GM12878 (cell line): ENCODE measurements at regions not wholly inside any gene's neighbourhood (a gene's known extent, or its start where the extent isn't known, plus 50 kb on each side); places are given as distances from the start of the nearest gene placed in this dataset.

Source experiments
- ATAC-seq: fragments of 200-7000 bp; cut with Tn5 transposase; 3 replicates; pipeline ENCODE4 v1.9.1; 2020; ENCODE audit warnings: mild to moderate bottlenecking, moderate library complexity
- BruUV-seq: library from RNA; stranded (reverse); fragments of 400-500 nt; replicated peaks from 2 replicates; lab custom pipeline; 2021; lab: Mats Ljungman, UMichigan
- CTCF ChIA-PET: fragments of 300-600 bp; sonication (Branson Sonifier 250); formaldehyde crosslinking; extraction: SDS; loops from one replicate; lab custom pipeline; 2021; ENCODE audit warnings: inconsistent platforms; lab: Yijun Ruan, JAX
- POLR2A ChIA-PET: fragments of 350-600 bp; formaldehyde crosslinking; extraction: SDS; loops from one replicate; lab custom pipeline; 2021; ENCODE audit warnings: inconsistent platforms; lab: Charles Lee
- RAD21 ChIA-PET: fragments of 300-600 bp; sonication (Branson Sonifier 250); formaldehyde crosslinking; loops from one replicate; lab custom pipeline; 2023; ENCODE audit warnings: antibody characterized with exemption; ENCODE audit not compliant: unreplicated experiment; lab: Charles Lee
- SMC1A ChIA-PET: fragments of 300-600 bp; sonication (Branson Sonifier 250); formaldehyde crosslinking; loops from one replicate; lab custom pipeline; 2023; ENCODE audit not compliant: unreplicated experiment, uncharacterized antibody; lab: Charles Lee
- DNase-seq: peaks from one replicate; pipeline ENCODE4 v3.0.0-alpha.2; 2011; ENCODE audit warnings: low read depth, low spot score
- FAIRE-seq: peaks from 3 replicates; lab custom pipeline; 2011; peaks lifted over from hg19 to GRCh38; lab: Jason Lieb, UNC
- H2AFZ ChIP-seq: 2 replicates; pipeline ENCODE4 v1.6.0; 2011; ENCODE audit warnings: low read depth, low read length, control low read depth; ENCODE audit not compliant: control insufficient read depth
- H3K27ac ChIP-seq: 2 replicates; pipeline ENCODE4 v1.5.1; 2011; ENCODE audit warnings: control low read depth; ENCODE audit not compliant: control insufficient read depth, insufficient read depth
- H3K27me3 ChIP-seq, 2 experiments: replicated peaks in 1 of 2; 2 replicates each; pipeline versions ENCODE4 v1.6.0 to v1.6.1; 2011; ENCODE audit warnings: low read length in 1 of 2; ENCODE audit not compliant: control insufficient read depth in 2 of 2, insufficient read depth in 2 of 2
- H3K36me3 ChIP-seq, 2 experiments: 2 replicates each; pipeline ENCODE4 v1.5.1; 2011; ENCODE audit warnings: low read length in 1 of 2; ENCODE audit not compliant: control insufficient read depth in 2 of 2, insufficient read depth in 2 of 2
- H3K4me1 ChIP-seq: 2 replicates; pipeline ENCODE4 v1.6.1; 2011; ENCODE audit warnings: mild to moderate bottlenecking, low read length, moderate library complexity, mixed read lengths; ENCODE audit not compliant: control insufficient read depth, insufficient read depth
- H3K4me2 ChIP-seq: 2 replicates; pipeline ENCODE4 v1.6.0; 2011; ENCODE audit warnings: control low read depth; ENCODE audit not compliant: control insufficient read depth, insufficient read depth
- H3K4me3 ChIP-seq: fragments of 200-600 bp; sonication (generic); 2 replicates; pipeline ENCODE4 v1.5.1; 2016
- H3K79me2 ChIP-seq: 2 replicates; pipeline ENCODE4 v1.6.0; 2011; ENCODE audit warnings: low read length; ENCODE audit not compliant: control insufficient read depth, insufficient read depth
- H3K9ac ChIP-seq: 2 replicates; pipeline ENCODE4 v1.8.0; 2011; ENCODE audit warnings: low read length, control low read depth, mixed read lengths; ENCODE audit not compliant: control insufficient read depth, insufficient read depth
- H3K9me3 ChIP-seq: replicated peaks from 3 replicates; pipeline ENCODE4 v1.5.1; 2011; ENCODE audit warnings: mild to moderate bottlenecking, low read length; ENCODE audit not compliant: control insufficient read depth, insufficient read depth
- H4K20me1 ChIP-seq: 2 replicates; pipeline ENCODE4 v1.6.0; 2011; ENCODE audit not compliant: control insufficient read depth, insufficient read depth
- ATF3 ChIP-seq: IDR thresholded peaks from 2 replicates; pipeline ENCODE4 v1.6.1; 2011; ENCODE audit warnings: low read depth, mild to moderate bottlenecking, low read length, moderate library complexity, borderline replicate concordance; ENCODE audit errors: extremely low read depth
- CHD1 ChIP-seq: IDR thresholded peaks from 2 replicates; pipeline ENCODE4 v1.6.1; 2012; ENCODE audit warnings: low read depth, low read length, improper control_type of control experiment
- CREB1 ChIP-seq: IDR thresholded peaks from 2 replicates; pipeline ENCODE4 v1.6.1; 2012; ENCODE audit warnings: low read depth, mild to moderate bottlenecking, inconsistent platforms
- ESRRA ChIP-seq: IDR thresholded peaks from 2 replicates; pipeline ENCODE4 v1.6.1; 2012; ENCODE audit warnings: mild to moderate bottlenecking, low read length, improper control_type of control experiment
- GABPA ChIP-seq: IDR thresholded peaks from 2 replicates; pipeline ENCODE4 v1.6.1; 2014; ENCODE audit warnings: antibody characterized with exemption, low read depth, mild to moderate bottlenecking, inconsistent platforms
- HDGF ChIP-seq: fragments of 450-650 bp; IDR thresholded peaks from 2 replicates; pipeline ENCODE4 v1.6.1; 2016; ENCODE audit warnings: antibody characterized with exemption
- IKZF2 ChIP-seq, 2 experiments: fragments of 450-650 bp; IDR thresholded peaks; 2 replicates each; pipeline ENCODE4 v1.6.1; 2017; ENCODE audit warnings: mild to moderate bottlenecking in 2 of 2, moderate library complexity in 2 of 2
- JUND ChIP-seq: IDR thresholded peaks from 2 replicates; pipeline ENCODE4 v1.6.1; 2012; ENCODE audit warnings: low read depth, mild to moderate bottlenecking, low read length, improper control_type of control experiment, moderate library complexity
- KAT2A ChIP-seq: conservative IDR thresholded peaks from 2 replicates; pipeline ENCODE4 v1.6.1; 2011; ENCODE audit warnings: low read depth, low read length; ENCODE audit not compliant: control insufficient read depth
- MTA2 ChIP-seq: fragments of 450-650 bp; IDR thresholded peaks from 2 replicates; pipeline ENCODE4 v1.6.1; 2016; ENCODE audit warnings: low read depth, mild to moderate bottlenecking, moderate library complexity
- NR2C1 ChIP-seq: fragments of 450-650 bp; IDR thresholded peaks from 2 replicates; pipeline ENCODE4 v1.6.1; 2017; ENCODE audit warnings: antibody characterized with exemption, mild to moderate bottlenecking, moderate library complexity
- PAX5 ChIP-seq: IDR thresholded peaks from 2 replicates; pipeline ENCODE4 v1.6.1; 2011; ENCODE audit warnings: low read depth, low read length, borderline replicate concordance
- POLR2AphosphoS2 ChIP-seq: IDR thresholded peaks from 2 replicates; pipeline ENCODE4 v1.6.1; 2011; ENCODE audit warnings: low read depth, mild to moderate bottlenecking, low read length, improper control_type of control experiment, moderate library complexity
- RBBP5 ChIP-seq: fragments of 200-600 bp; sonication (generic); conservative IDR thresholded peaks from 2 replicates; pipeline ENCODE4 v1.6.1; 2016
- RFX5 ChIP-seq: IDR thresholded peaks from 2 replicates; pipeline ENCODE4 v1.6.1; 2011; ENCODE audit warnings: low read depth, low read length, improper control_type of control experiment
- SP1 ChIP-seq: IDR thresholded peaks from one replicate; pipeline ENCODE4 v1.6.1; 2011; ENCODE audit warnings: low read depth, low read length
- TARDBP ChIP-seq: IDR thresholded peaks from 2 replicates; pipeline ENCODE4 v1.6.1; 2016; ENCODE audit warnings: borderline replicate concordance
- ZNF207 ChIP-seq: fragments of 450-650 bp; IDR thresholded peaks from 2 replicates; pipeline ENCODE4 v1.6.1; 2014; ENCODE audit warnings: antibody characterized with exemption, mild to moderate bottlenecking, borderline replicate concordance
- ZNF217 ChIP-seq: fragments of 450-650 bp; IDR thresholded peaks from 2 replicates; pipeline ENCODE4 v1.6.1; 2017; ENCODE audit warnings: antibody characterized with exemption, mild to moderate bottlenecking
- WGBS: methylation state at CpG from one replicate; pipeline ENCODE4 v1.1.6; 2016; ENCODE audit warnings: low lambda C conversion rate; ENCODE audit not compliant: insufficient replicate concordance, insufficient coverage; ENCODE audit errors: missing lambda C conversion rate; 5-methylcytosine and 5-hydroxymethylcytosine counted together
- in situ Hi-C: fragments of 300-500 bp; cut with MboI; formaldehyde crosslinking; loops from 9 replicates; pipeline ENCODE4 v1.14.3; 2018; ENCODE audit warnings: mixed read lengths
- intact Hi-C: fragments of 100-400 bp; cut with micrococcal nuclease; formaldehyde crosslinking; loops from one replicate; pipeline ENCODE4 v1.14.2; 2022; ENCODE audit not compliant: unreplicated experiment
- TF ChIP-seq, protein P1 (sequence below): IDR thresholded peaks from 2 replicates; pipeline ENCODE4 v1.6.1; 2011; ENCODE audit warnings: low read depth, low read length, improper control_type of control experiment, borderline replicate concordance

DNA sequence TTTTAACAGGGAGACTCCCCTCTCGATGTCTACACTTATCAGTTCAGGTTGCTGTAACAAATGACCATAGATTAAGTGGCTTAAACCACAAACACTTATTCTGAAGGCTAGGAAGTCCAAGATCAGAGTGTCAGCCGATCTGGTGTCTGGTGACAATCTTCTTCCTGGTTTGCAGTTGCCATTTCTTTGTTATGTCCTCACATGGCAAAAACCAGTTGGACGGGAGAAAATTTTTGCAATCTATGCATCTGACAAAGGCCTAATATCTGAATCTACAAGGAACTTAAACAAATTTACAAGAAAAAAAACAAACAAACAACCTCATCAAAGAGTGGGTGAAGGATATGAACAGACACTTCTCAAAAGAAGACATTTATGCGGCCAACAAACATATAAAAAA is 116.9 kb upstream of the FOXB1 start:
- Histone ChIP-seq H3K27ac (no peak overlapping the region), H3K4me1 (no peaks in the 10 kb centered on the region), H3K4me3 (no peak overlapping the region), H3K9ac (no peak overlapping the region), H4K20me1 (no peaks in the 10 kb centered on the region), H2AFZ (no peak overlapping the region), H3K79me2 (no peaks in the 10 kb centered on the region), H3K36me3 (no peaks in the 10 kb centered on the region), H3K4me2 (no peak overlapping the region), H3K9me3 (no peaks in the 10 kb centered on the region), H3K27me3 (peaks cover 0 to 4% of the 10 kb centered on the region in 2 experiments; a peak in 2 of 4 replicates)
- SMC1A ChIA-PET = no interaction called here
- no peak for TF ChIP-seq MTA2
- TF ChIP-seq CHD1 = no peak
- TF ChIP-seq RFX5 = no peak
- TF ChIP-seq RBBP5 = no peak
- no peak for TF ChIP-seq TARDBP
- no peak for TF ChIP-seq HDGF
- TF ChIP-seq JUND = no peak
- TF ChIP-seq SP1 = no peak
- TF ChIP-seq GABPA = no peak
- intact Hi-C loops = no loop called here
- RAD21 ChIA-PET = no interaction called here
- ATAC-seq (no peak), DNase-seq (no peak), FAIRE-seq (no peak)
- in situ Hi-C loops = no loop called here
- no TSS peak for BruUV-seq
- CTCF ChIA-PET = no interaction called here
- 47% methylated on average over 4 of the region's 4 CpGs for WGBS
- POLR2A ChIA-PET = no interaction called here

- ChIA-PET CTCF (no interaction called here), POLR2A (no interaction called here), SMC1A (no interaction called here), RAD21 (no interaction called here)
- BruUV-seq = no TSS peak
- intact Hi-C loops = no loop called here
- ATAC-seq (no peak), FAIRE-seq (no peak), DNase-seq (no peak)
- Histone ChIP-seq H3K9me3 (no peaks in the 10 kb centered on the region), H4K20me1 (no peaks in the 10 kb centered on the region), H3K9ac (no peak overlapping the region), H3K27ac (no peak overlapping the region), H3K79me2 (no peaks in the 10 kb centered on the region), H3K36me3 (no peaks in the 10 kb centered on the region), H2AFZ (no peak overlapping the region), H3K4me2 (no peak overlapping the region), H3K4me3 (no peak overlapping the region), H3K27me3 (peaks cover 0 to 4% of the 10 kb centered on the region in 2 experiments; a peak in 2 of 4 replicates), H3K4me1 (no peaks in the 10 kb centered on the region)
- in situ Hi-C loops = no loop called here
- 0% methylated on average over 3 of the region's 3 CpGs for WGBS
- TF ChIP-seq POLR2AphosphoS2 = no peak
- TF ChIP-seq ZNF207 = no peak
- TF ChIP-seq, protein P1, sequence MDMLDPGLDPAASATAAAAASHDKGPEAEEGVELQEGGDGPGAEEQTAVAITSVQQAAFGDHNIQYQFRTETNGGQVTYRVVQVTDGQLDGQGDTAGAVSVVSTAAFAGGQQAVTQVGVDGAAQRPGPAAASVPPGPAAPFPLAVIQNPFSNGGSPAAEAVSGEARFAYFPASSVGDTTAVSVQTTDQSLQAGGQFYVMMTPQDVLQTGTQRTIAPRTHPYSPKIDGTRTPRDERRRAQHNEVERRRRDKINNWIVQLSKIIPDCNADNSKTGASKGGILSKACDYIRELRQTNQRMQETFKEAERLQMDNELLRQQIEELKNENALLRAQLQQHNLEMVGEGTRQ = no peak
- no peak for TF ChIP-seq ESRRA
- no peak for TF ChIP-seq ATF3
- TF ChIP-seq ZNF217 = no peak
- TF ChIP-seq NR2C1 = no peak
- TF ChIP-seq IKZF2 (IDR thresholded peaks at IDR 0.05) = no peak
- TF ChIP-seq CREB1 = no peak
- TF ChIP-seq PAX5 = no peak
- no peak for TF ChIP-seq KAT2A
Observed at GRCh38 chr15:59886441-59886840, 117.7 kb upstream of the FOXB1 start.
